ENCODE measurements at regions not wholly inside any gene's neighbourhood (a gene's known extent, or its start where the extent isn't known, plus 50 kb on each side); places are given as distances from the start of the nearest gene placed in this dataset.
"Not testable (repeated sequence)": the region's sequence is repeated elsewhere in the genome, so short reads cannot be mapped to it uniquely, and the experiment has no call there.

DNA sequence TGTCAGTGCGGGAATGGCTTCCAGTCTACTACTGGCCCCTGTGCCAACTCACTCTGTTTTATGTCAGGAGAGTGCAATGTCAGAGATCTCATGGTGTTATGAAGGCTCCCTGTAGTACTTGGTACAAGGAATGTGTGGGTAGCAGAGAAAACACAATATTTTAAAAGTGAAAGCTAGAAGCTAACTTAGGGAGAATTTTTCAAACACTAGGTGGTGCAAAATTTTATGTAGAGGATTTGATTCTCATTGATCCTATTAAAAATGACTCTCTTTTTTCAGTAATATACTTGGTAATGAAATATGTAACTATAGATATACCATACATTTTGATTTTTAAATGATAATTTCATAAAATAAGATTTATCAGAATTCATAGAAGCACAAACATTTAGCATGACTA lies 134.7 kb downstream of the JRKL start:
- Mint-ChIP-seq H3K9me3 (peaks cover 11% of the 10 kb centered on the region), H3K27ac (no peak overlapping the region), H3K4me1 (ENCODE audit: low read depth) (no peaks in the 10 kb centered on the region), H3K4me3 (no peak overlapping the region), H3K27me3 (peaks cover 9% of the 10 kb centered on the region), H3K36me3 (no peaks in the 10 kb centered on the region)
- CTCF ChIA-PET: no interaction called here
- POLR2A ChIA-PET: no interaction called here
- no peak for DNase-seq
- intact Hi-C loops (cut with micrococcal nuclease): no loop called here

DNA sequence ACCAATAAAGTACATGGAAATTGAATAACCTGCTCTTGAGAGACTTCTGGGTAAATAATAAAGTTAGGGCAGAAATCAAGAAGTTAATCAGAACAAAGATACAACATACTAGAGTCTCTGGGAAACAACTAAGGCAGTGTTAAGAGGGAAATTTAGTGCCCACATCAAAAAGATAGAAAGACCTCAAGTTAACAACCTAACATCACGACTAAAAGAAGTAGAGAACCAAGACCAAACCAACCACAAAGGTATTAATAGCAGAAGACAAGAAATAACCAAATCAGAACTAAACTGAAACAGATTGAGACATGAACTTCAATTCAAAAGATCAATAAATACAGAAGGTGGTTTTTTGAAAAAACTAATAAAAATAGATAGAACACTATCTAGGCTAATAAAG lies 140.7 kb downstream of the JRKL start:
- ChIA-PET POLR2A (no interaction called here), CTCF (no interaction called here)
- no peak overlapping the region for H3K27ac Mint-ChIP-seq
- no peaks in the 10 kb centered on the region for H3K36me3 Mint-ChIP-seq
- peaks cover 4% of the 10 kb centered on the region for H3K27me3 Mint-ChIP-seq
- intact Hi-C loops (cut with micrococcal nuclease): no loop called here
- H3K4me1 Mint-ChIP-seq (ENCODE audit: low read depth): no peaks in the 10 kb centered on the region
- DNase-seq: no peak
- no peak overlapping the region for H3K4me3 Mint-ChIP-seq
- peaks cover 8% of the 10 kb centered on the region for H3K9me3 Mint-ChIP-seq

DNA sequence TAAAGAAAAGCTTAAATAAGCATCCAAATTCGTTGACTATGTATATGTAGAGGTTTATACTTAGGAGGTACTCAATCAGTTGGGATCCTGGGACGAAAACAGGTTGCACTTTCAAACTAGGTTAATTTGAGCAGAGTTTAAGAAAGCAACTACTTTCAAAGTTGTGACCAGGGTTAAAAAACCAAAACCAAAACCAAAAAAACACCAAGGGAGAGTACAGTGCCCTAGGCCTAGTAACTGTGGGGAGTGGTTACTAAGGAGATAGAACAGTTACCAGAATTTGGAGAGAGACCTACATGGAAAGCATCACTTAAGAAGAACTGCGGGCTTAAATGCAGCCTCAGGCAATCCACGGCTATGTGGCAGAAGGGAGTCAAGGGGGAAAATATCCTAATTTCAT lies 148.3 kb downstream of the JRKL start:
- no peak overlapping the region for H3K27ac Mint-ChIP-seq
- H3K36me3 Mint-ChIP-seq: no peaks in the 10 kb centered on the region
- no peak overlapping the region for H3K4me3 Mint-ChIP-seq
- H3K4me1 Mint-ChIP-seq (ENCODE audit: low read depth): no peaks in the 10 kb centered on the region
- ChIA-PET CTCF (no interaction called here), POLR2A (no interaction called here)
- no peak for DNase-seq
- no peaks in the 10 kb centered on the region for H3K9me3 Mint-ChIP-seq
- H3K27me3 Mint-ChIP-seq: no peaks in the 10 kb centered on the region
- intact Hi-C loops (cut with micrococcal nuclease): no loop called here

DNA sequence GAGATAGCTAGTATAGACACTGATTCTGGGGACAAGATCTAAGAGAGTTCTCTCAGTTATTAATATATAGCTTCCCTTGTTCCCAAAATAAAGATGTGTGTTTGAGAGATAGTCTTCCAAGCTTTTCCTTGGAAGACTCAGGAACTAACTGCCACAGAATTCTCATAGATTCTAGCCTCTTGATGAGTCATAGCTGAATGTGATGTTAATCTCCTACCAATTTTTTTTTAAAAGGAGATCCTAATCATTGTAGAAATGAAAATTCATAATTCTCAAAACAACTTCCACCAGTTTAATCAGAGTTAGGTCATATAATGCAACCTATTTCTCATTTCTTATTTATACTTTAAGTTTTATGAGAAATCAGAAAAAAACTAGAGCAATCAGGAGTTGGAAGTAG lies 148.8 kb downstream of the JRKL start:
- H3K27ac Mint-ChIP-seq: no peak overlapping the region
- H3K4me1 Mint-ChIP-seq (ENCODE audit: low read depth): no peaks in the 10 kb centered on the region
- ChIA-PET CTCF (no interaction called here), POLR2A (no interaction called here)
- no peaks in the 10 kb centered on the region for H3K27me3 Mint-ChIP-seq
- no peaks in the 10 kb centered on the region for H3K9me3 Mint-ChIP-seq
- no peak for DNase-seq
- intact Hi-C loops (cut with micrococcal nuclease): no loop called here
- H3K4me3 Mint-ChIP-seq: no peak overlapping the region
- no peaks in the 10 kb centered on the region for H3K36me3 Mint-ChIP-seq

DNA sequence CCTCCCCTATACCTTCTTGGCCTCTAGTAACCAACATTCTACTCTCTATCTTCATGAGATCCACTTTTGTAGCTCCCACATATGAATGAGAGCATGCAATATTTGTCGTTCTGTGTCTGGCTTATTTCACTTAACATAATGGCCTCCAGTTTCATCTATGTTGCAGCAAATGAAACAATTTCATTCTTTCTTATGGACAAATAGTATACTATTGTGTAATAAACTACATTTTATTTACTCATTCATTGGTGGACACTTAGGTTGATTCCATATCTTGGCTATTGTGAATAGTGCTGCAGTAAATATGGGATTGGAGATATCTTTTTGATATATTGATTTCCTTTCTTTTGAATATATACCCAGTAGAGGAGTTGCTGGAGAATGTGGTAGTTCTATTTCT lies 151.1 kb downstream of the JRKL start:
- POLR2A ChIA-PET: no interaction called here
- Mint-ChIP-seq H3K27me3 (peaks cover 3% of the 10 kb centered on the region), H3K4me3 (no peak overlapping the region), H3K27ac (no peak overlapping the region), H3K4me1 (ENCODE audit: low read depth) (no peaks in the 10 kb centered on the region), H3K9me3 (no peaks in the 10 kb centered on the region), H3K36me3 (no peaks in the 10 kb centered on the region)
- intact Hi-C loops (cut with micrococcal nuclease): no loop called here
- CTCF ChIA-PET: no interaction called here
- DNase-seq: no peak

DNA sequence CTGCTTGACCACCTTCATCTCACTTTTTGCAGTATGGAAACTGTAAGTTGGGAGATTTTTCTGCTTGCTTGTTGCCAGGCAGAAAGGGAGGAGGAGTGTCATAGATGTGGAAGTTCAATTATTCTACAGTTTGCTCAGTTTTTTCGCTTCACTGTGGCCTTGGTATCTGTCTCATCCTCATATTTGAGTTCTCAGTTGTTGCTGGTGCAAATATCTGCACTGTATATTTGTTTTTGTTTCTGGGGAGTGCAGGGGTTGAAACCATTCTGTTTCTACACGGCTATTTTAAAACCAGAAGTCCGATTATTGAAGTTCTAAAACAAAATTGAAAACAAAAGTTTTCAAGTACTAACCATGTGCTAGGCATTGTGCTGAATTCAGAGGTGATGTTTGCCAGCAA lies 153.4 kb downstream of the JRKL start:
- POLR2A ChIA-PET: no interaction called here
- Mint-ChIP-seq H3K27me3 (peaks cover 3% of the 10 kb centered on the region), H3K9me3 (no peaks in the 10 kb centered on the region), H3K27ac (no peak overlapping the region), H3K4me1 (ENCODE audit: low read depth) (no peaks in the 10 kb centered on the region), H3K36me3 (no peaks in the 10 kb centered on the region), H3K4me3 (no peak overlapping the region)
- CTCF ChIA-PET: no interaction called here
- intact Hi-C loops (cut with micrococcal nuclease): no loop called here
- no peak for DNase-seq

DNA sequence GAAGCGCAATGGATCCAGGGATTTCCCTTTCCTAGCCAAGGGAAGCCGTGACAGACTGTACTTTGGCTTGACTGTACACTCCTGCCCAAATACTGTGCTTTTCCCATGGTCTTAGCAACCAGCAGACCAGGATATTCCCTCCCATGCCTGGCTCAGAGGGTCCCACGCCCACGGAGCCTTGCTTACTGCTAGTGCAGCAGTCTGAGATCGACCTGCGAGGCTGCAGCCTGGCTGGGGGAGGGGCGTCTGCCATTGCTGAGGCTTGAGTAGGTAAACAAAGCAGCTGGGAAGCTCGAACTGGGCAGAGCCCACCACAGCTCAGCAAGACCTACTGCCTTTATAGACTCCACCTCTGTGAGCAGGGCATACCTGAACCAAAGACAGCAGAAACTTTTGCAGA lies 155.4 kb downstream of the JRKL start:
- POLR2A ChIA-PET; H3K9me3 Mint-ChIP-seq; intact Hi-C loops (cut with micrococcal nuclease); H3K27ac Mint-ChIP-seq; DNase-seq; H3K36me3 Mint-ChIP-seq; H3K27me3 Mint-ChIP-seq; CTCF ChIA-PET; H3K4me3 Mint-ChIP-seq; H3K4me1 Mint-ChIP-seq (ENCODE audit: low read depth): not testable (repeated sequence)

DNA sequence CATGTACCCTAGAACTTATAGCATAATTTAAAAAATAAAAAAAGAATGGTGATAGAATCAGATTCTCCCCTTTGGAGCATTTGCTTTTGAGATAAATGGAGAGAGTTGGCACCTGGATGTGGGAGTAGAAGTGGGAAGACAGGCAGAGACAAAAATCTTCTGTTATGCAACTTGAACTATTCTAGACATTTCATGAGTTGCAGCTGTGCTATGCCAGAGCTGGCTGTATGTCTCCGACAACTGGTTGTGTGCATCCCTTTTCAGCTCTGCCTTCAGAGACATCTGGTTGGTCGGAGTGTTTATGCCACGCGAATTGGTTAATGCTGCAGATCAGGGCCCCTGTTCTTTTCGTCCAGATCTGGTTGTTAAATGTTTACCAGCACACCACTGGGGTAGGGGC lies 161.3 kb downstream of the JRKL start:
- POLR2A ChIA-PET: no interaction called here
- Mint-ChIP-seq H3K4me3 (no peak overlapping the region), H3K4me1 (ENCODE audit: low read depth) (no peaks in the 10 kb centered on the region), H3K9me3 (no peaks in the 10 kb centered on the region), H3K36me3 (no peaks in the 10 kb centered on the region), H3K27ac (no peak overlapping the region), H3K27me3 (no peaks in the 10 kb centered on the region)
- intact Hi-C loops (cut with micrococcal nuclease): no loop called here
- DNase-seq: no peak
- CTCF ChIA-PET: no interaction called here

DNA sequence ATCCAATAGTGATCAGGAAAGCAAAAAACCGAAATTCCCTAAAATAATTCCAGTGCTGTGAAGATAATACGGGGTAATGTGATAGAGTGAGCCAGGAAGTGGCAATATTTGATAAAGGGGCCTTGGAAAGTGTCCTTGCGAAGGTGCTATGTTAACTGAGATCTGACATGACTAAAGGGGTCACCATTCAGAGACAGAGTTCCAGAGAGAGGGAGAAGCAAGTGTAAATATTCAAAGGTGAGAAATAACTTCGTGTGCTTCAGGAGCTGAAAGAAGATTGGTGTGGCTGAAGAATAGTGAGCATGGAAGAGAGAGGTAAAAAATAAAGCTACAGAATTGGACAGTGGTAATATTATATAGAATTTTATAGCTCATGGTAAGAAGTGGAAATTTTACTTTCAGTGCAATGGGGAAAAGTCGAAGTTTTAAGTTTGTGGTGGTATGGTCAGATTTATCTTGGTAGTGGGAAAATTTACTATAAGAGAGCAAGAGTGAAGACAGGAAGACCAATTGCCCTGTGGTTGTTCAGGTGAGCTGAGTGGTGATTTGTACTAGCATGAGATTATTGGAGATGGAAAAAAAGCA lies 164.5 kb downstream of the JRKL start:
- no peak for DNase-seq
- Mint-ChIP-seq H3K4me1 (ENCODE audit: low read depth) (no peaks in the 10 kb centered on the region), H3K4me3 (no peak overlapping the region), H3K36me3 (no peaks in the 10 kb centered on the region), H3K27ac (no peak overlapping the region), H3K27me3 (no peaks in the 10 kb centered on the region), H3K9me3 (peaks cover 2% of the 10 kb centered on the region)
- intact Hi-C loops (cut with micrococcal nuclease): no loop called here
- ChIA-PET POLR2A (no interaction called here), CTCF (interaction anchor here (1.0 kb wide), 1 partner anchor 91 kb away, joined by 5 read pairs; no protein-coding TSS in a partner anchor)

DNA sequence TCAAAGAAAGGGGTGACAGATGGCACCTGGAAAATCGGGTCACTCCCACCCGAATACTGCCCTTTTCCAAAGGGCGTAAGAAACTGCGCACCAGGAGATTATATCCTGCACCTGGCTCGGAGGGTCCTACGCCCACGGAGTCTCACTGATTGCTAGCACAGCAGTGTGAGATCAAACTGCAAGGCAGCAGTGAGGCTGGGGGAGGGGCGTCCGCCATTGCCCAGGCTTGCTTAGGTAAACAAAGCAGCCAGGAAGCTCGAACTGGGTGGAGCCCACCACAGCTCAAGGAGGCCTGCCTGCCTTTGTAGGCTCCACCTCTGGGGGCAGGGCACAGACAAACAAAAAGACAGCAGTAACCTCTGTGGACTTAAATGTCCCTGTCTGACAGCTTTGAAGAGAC lies 166.0 kb downstream of the JRKL start:
- H3K4me1 Mint-ChIP-seq (ENCODE audit: low read depth); H3K36me3 Mint-ChIP-seq; CTCF ChIA-PET; H3K27me3 Mint-ChIP-seq; POLR2A ChIA-PET; H3K27ac Mint-ChIP-seq; H3K4me3 Mint-ChIP-seq; intact Hi-C loops (cut with micrococcal nuclease); H3K9me3 Mint-ChIP-seq: not testable (repeated sequence)
- DNase-seq: peak; percentile 14

DNA sequence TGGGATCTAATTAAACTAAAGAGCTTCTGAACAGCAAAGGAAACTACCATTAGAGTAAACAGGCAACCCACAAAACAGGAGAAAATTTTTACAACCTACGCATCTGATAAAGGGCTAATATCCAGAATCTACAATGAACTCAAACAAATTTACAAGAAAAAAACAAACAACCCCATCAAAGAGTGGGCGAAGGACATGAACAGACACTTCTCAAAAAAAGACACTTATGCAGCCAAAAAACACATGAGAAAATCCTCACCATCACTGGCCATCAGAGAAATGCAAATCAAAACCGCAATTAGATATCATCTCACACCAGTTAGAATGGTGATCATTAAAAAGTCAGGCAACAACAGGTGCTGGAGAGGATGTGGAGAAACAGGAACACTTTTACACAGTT lies 170.9 kb downstream of the JRKL start:
- H3K4me3 Mint-ChIP-seq; H3K36me3 Mint-ChIP-seq; CTCF ChIA-PET; H3K27me3 Mint-ChIP-seq; H3K27ac Mint-ChIP-seq; POLR2A ChIA-PET; DNase-seq; H3K4me1 Mint-ChIP-seq (ENCODE audit: low read depth): not testable (repeated sequence)
- H3K9me3 Mint-ChIP-seq: peaks cover 13% of the 10 kb centered on the region
- intact Hi-C loops (cut with micrococcal nuclease): loop anchor here (10.0 kb wide), 1 partner anchor 636 kb away; the partner anchor contains the start of gene MTMR2

DNA sequence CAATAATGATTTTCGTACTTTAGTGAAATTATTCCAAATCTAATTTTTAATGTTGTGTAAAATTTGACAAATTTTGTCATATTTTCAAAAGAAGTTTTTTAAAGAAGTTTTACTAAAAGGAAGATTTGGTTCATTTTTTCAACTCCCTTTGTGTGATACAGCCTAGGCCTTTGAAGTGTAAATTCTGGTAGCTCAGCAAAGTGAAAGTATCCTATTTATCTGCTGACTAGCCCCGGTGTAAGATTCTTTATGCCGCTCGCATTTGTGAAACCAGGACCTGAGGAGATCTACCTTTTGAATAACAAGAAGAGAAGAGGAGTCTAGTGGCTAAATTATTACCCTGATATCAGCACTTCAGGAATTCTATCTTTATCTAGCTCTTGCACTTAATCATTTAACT lies 177.4 kb downstream of the JRKL start:
- Mint-ChIP-seq H3K4me3 (no peak overlapping the region), H3K27me3 (no peaks in the 10 kb centered on the region), H3K4me1 (ENCODE audit: low read depth) (no peaks in the 10 kb centered on the region), H3K36me3 (no peaks in the 10 kb centered on the region), H3K9me3 (no peaks in the 10 kb centered on the region), H3K27ac (no peak overlapping the region)
- CTCF ChIA-PET: no interaction called here
- POLR2A ChIA-PET: no interaction called here
- intact Hi-C loops (cut with micrococcal nuclease): loop anchor here (10.0 kb wide), 1 partner anchor 642 kb away; the partner anchor contains the start of gene MTMR2
- no peak for DNase-seq

DNA sequence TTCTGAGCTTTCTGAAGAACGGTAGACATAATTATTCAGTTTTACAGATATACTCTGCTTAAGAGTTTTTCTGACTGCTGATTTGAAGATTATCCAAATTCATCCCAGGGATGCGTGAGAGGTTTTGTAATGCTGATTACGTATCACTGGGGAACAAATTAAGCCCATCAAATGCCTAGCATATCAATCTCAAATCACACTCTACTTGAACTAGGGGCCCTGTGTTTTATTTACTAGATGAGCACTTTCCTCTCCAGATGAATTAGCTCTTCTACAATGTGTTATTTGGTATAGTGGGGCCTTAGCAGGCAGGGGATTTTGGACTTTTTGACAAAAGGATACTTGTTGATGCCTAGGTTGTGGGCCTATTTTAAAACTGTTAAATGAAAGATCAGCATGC lies 177.9 kb downstream of the JRKL start:
- Mint-ChIP-seq H3K9me3 (no peaks in the 10 kb centered on the region), H3K27me3 (no peaks in the 10 kb centered on the region), H3K36me3 (no peaks in the 10 kb centered on the region), H3K4me3 (no peak overlapping the region), H3K4me1 (ENCODE audit: low read depth) (no peaks in the 10 kb centered on the region), H3K27ac (no peak overlapping the region)
- POLR2A ChIA-PET: no interaction called here
- CTCF ChIA-PET: no interaction called here
- intact Hi-C loops (cut with micrococcal nuclease): loop anchor here (10.0 kb wide), 1 partner anchor 643 kb away; the partner anchor contains the start of gene MTMR2
- DNase-seq: no peak

DNA sequence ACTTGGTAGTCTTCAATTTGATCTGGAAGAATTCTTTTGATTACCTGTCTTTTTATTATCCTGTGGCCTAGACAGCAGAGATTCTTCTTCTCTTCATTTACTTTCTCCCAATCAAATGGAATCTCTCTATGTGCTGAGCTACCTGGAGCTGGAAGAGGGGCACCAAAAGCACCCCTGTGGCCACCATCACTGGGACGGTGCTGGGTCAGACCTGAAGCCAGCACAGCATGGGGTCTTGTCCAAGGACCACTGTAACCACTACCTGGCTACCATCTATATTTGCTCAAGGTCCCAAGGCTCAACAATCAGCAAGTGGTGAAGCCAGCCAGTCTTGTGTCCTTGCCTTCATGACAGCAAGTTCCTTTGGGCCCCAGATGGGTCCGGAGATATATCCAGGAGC lies 186.6 kb downstream of the JRKL start:
- CTCF ChIA-PET: no interaction called here
- H3K27me3 Mint-ChIP-seq: peaks cover 9% of the 10 kb centered on the region
- no peaks in the 10 kb centered on the region for H3K9me3 Mint-ChIP-seq
- POLR2A ChIA-PET: no interaction called here
- H3K4me1 Mint-ChIP-seq (ENCODE audit: low read depth): no peaks in the 10 kb centered on the region
- DNase-seq: no peak
- H3K4me3 Mint-ChIP-seq: no peak overlapping the region
- H3K36me3 Mint-ChIP-seq: no peaks in the 10 kb centered on the region
- no peak overlapping the region for H3K27ac Mint-ChIP-seq
- intact Hi-C loops (cut with micrococcal nuclease): no loop called here

Data from activated CD4-positive, alpha-beta memory T cell treated with anti-CD3 and anti-CD28 coated beads for 36 hours (primary cell).